ENCODE measurements at regions not wholly inside any gene's neighbourhood (a gene's known extent, or its start where the extent isn't known, plus 50 kb on each side); places are given as distances from the start of the nearest gene placed in this dataset.

DNA sequence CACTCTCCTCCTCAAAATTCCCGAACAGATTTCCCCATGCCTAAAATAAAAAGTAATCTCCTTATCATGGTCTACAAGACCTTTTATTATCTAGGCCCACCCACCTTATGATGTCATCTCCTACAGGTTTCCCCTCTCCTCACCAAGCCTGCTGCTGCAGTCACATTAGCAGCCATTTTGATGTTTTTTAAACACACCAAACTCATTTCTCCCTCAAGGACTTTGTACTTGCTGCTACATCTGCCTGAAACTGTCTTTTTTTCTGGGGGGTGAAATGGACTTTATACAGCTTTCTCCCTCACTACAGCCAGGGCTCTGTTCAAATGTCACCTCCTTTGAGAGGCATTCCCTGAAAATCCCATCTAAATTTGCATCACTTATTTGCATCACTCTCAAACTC is 90.2 kb upstream of the TAB3 start:
- H3K36me3 ChIP-seq (ENCODE audit: control insufficient read depth in 2 of 2, insufficient read depth in 1 of 2, low read length in 2 of 2) = no peaks in the 10 kb centered on the region
- CTCF ChIA-PET = interaction anchor here (1.3 kb wide), 1 partner anchor 8 kb away, joined by 4 read pairs; no protein-coding TSS in a partner anchor
- no peaks in the 10 kb centered on the region for H3K4me1 ChIP-seq (ENCODE audit: control insufficient read depth, insufficient read depth, low read length)
- no peak overlapping the region for H3K4me3 ChIP-seq (ENCODE audit: low read depth, low read length)
- POLR2A ChIA-PET = no interaction called here
- TF ChIP-seq ZNF777 (tag by site-specific recombination; IDR thresholded peaks at IDR 0.05; ENCODE audit: borderline replicate concordance) = no peak
- TF ChIP-seq, protein P1, sequence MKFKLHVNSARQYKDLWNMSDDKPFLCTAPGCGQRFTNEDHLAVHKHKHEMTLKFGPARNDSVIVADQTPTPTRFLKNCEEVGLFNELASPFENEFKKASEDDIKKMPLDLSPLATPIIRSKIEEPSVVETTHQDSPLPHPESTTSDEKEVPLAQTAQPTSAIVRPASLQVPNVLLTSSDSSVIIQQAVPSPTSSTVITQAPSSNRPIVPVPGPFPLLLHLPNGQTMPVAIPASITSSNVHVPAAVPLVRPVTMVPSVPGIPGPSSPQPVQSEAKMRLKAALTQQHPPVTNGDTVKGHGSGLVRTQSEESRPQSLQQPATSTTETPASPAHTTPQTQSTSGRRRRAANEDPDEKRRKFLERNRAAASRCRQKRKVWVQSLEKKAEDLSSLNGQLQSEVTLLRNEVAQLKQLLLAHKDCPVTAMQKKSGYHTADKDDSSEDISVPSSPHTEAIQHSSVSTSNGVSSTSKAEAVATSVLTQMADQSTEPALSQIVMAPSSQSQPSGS (tag by site-specific recombination; IDR thresholded peaks at IDR 0.05; ENCODE audit: low read depth) = 0 out of 2 replicates have a peak, but pooled peaks have one; percentile 9
- H3K9me3 ChIP-seq (ENCODE audit: control insufficient read depth, insufficient read depth, low read depth, low read length) = no peaks in the 10 kb centered on the region
- no peak overlapping the region for H3K27ac ChIP-seq (ENCODE audit: extremely low read depth, low read depth, low read length)

DNA sequence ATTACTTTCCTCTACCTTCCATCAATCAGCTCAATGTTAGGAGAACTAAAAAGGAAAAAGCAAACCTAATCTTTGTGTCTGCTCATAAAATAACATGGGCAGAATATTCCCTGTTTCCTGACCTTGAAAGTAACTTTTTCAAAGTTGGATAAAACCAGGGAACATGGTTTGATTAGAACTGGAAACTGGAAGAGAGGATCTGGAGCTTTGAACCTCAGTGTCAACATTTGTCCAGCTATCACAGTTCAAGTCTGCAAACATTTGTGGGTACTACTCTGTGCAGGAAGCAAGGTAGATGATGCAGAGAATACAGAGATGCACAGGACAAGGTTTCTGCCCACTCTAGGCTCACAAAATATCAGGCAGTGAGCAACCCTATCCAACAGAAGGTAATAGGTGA is 86.4 kb upstream of the TAB3 start:
- ChIA-PET CTCF (no interaction called here), POLR2A (no interaction called here)
- H3K4me3 ChIP-seq (ENCODE audit: low read depth, low read length) = no peak overlapping the region
- H3K9me3 ChIP-seq (ENCODE audit: control insufficient read depth, insufficient read depth, low read depth, low read length) = no peaks in the 10 kb centered on the region
- H3K4me1 ChIP-seq (ENCODE audit: control insufficient read depth, insufficient read depth, low read length) = no peaks in the 10 kb centered on the region
- no peaks in the 10 kb centered on the region for H3K36me3 ChIP-seq (ENCODE audit: control insufficient read depth in 2 of 2, insufficient read depth in 1 of 2, low read length in 2 of 2)
- TF ChIP-seq ZBTB1 (tag by site-specific recombination; IDR thresholded peaks at IDR 0.05) (no peak), ZNF24 (tag by site-specific recombination; IDR thresholded peaks at IDR 0.05) (no peak), ZNF391 (tag by site-specific recombination; IDR thresholded peaks at IDR 0.05; ENCODE audit: borderline replicate concordance, low read depth) (no peak), SP7 (tag by site-specific recombination; IDR thresholded peaks at IDR 0.05) (no peak), ZIC2 (tag by site-specific recombination; IDR thresholded peaks at IDR 0.05) (no peak), BCL11A (tag by site-specific recombination; IDR thresholded peaks at IDR 0.05; ENCODE audit: low read depth) (no peak), ZNF776 (tag by site-specific recombination; IDR thresholded peaks at IDR 0.05; ENCODE audit: borderline replicate concordance) (no peak), PRDM10 (tag by site-specific recombination; IDR thresholded peaks at IDR 0.05) (no peak), KLF1 (tag by site-specific recombination; IDR thresholded peaks at IDR 0.05) (no peak), ZNF513 (tag by site-specific recombination; IDR thresholded peaks at IDR 0.05) (no peak), KLF7 (tag by site-specific recombination; IDR thresholded peaks at IDR 0.05; ENCODE audit: borderline replicate concordance) (no peak), KLF8 (tag by site-specific recombination; IDR thresholded peaks at IDR 0.05) (no peak), ZNF311 (tag by site-specific recombination; IDR thresholded peaks at IDR 0.05; ENCODE audit: borderline replicate concordance) (no peak)
- H3K27ac ChIP-seq (ENCODE audit: extremely low read depth, low read depth, low read length) = no peak overlapping the region

GRCh38 chrX:30973784-30974427 is 84.9 kb upstream of the TAB3 start:
- H3K4me1 ChIP-seq (ENCODE audit: control insufficient read depth, insufficient read depth, low read length) = no peaks in the 10 kb centered on the region
- H3K36me3 ChIP-seq (ENCODE audit: control insufficient read depth in 2 of 2, insufficient read depth in 1 of 2, low read length in 2 of 2) = no peaks in the 10 kb centered on the region
- ChIA-PET CTCF (interaction anchor here (0.6 to 1.1 kb wide), 2 partner anchors 40 to 238 kb away, joined by 3 read pairs; no protein-coding TSS in a partner anchor), POLR2A (no interaction called here)
- H3K27ac ChIP-seq (ENCODE audit: extremely low read depth, low read depth, low read length) = no peak overlapping the region
- no peak overlapping the region for H3K4me3 ChIP-seq (ENCODE audit: low read depth, low read length)
- no peaks in the 10 kb centered on the region for H3K9me3 ChIP-seq (ENCODE audit: control insufficient read depth, insufficient read depth, low read depth, low read length)
- TF ChIP-seq ZNF521 (tag by site-specific recombination; IDR thresholded peaks at IDR 0.05) (no peak), ZNF423 (tag by site-specific recombination; IDR thresholded peaks at IDR 0.05) (no peak), ZNF660 (tag by site-specific recombination; IDR thresholded peaks at IDR 0.05) (no peak), ZNF394 (tag by site-specific recombination; IDR thresholded peaks at IDR 0.05; ENCODE audit: borderline replicate concordance) (no peak), ZNF24 (tag by site-specific recombination; IDR thresholded peaks at IDR 0.05) (no peak), ZNF19 (tag by site-specific recombination; IDR thresholded peaks at IDR 0.05; ENCODE audit: low read depth) (no peak), HOXA7 (CRISPR knock-in tag; IDR thresholded peaks at IDR 0.05; ENCODE audit: borderline replicate concordance) (no peak), ZNF792 (tag by site-specific recombination; IDR thresholded peaks at IDR 0.05) (no peak)
- TF ChIP-seq, protein P2, sequence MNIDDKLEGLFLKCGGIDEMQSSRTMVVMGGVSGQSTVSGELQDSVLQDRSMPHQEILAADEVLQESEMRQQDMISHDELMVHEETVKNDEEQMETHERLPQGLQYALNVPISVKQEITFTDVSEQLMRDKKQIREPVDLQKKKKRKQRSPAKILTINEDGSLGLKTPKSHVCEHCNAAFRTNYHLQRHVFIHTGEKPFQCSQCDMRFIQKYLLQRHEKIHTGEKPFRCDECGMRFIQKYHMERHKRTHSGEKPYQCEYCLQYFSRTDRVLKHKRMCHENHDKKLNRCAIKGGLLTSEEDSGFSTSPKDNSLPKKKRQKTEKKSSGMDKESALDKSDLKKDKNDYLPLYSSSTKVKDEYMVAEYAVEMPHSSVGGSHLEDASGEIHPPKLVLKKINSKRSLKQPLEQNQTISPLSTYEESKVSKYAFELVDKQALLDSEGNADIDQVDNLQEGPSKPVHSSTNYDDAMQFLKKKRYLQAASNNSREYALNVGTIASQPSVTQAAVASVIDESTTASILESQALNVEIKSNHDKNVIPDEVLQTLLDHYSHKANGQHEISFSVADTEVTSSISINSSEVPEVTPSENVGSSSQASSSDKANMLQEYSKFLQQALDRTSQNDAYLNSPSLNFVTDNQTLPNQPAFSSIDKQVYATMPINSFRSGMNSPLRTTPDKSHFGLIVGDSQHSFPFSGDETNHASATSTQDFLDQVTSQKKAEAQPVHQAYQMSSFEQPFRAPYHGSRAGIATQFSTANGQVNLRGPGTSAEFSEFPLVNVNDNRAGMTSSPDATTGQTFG (tag by site-specific recombination; IDR thresholded peaks at IDR 0.05; ENCODE audit: borderline replicate concordance) = no peak
